NCI-H2081 treated with DMSO at 0.1 percent for 48 hours (cell line): ENCODE measurements at regions not wholly inside any gene's neighbourhood (a gene's known extent, or its start where the extent isn't known, plus 50 kb on each side); places are given as distances from the start of the nearest gene placed in this dataset.
"Not testable (repeated sequence)": the region's sequence is repeated elsewhere in the genome, so short reads cannot be mapped to it uniquely, and the experiment has no call there.

ENCODE experiments used
- DNase-seq: peaks from one replicate; lab custom pipeline; 2025; lab: John Stamatoyannopoulos, UW

- no peak for DNase-seq
Observed at GRCh38 chr7:15143936-15144335, 241.4 kb upstream of the DGKB start.

DNA sequence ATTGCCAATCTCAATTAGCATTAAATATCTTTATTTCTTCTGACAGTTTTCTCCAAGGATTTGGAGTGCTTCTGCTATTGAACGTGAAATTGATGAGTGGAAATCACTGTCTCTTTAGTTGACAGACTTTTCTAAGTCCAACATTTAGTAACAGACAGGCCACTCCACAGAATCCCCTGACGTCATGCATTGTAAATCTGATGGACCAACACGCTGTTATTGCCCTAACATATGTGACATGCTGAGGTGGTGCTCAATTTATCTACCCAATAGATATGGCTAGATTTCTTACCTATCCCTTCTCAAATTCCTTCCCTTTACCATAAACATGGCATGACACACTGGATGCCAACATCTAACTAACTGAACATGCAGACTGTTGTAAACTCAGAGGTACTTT, 240.6 kb upstream of the DGKB start:
- no peak for DNase-seq

- DNase-seq, result no peak
Observed at GRCh38 chr7:15140431-15140830, 237.9 kb upstream of the DGKB start.

DNA sequence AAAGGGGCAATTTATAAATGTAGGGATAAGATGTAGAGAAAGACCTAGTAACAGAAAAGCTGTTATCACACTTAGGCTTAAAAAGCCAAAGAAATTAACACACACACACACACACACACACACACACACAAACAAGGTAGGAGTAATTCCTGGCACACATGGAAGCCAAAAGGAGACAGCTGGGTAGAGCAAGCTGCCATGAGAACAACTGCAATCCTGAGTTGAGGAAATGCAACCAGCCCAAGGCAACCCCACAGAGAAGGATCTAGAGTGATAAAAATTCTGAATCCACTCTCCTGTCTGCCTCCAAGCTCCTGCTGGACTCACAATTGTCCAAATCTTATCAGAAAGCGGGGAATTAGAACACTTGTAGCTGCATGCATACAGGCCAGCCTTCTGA, 229.1 kb upstream of the DGKB start:
- DNase-seq, result no peak

GRCh38 chr7:15130666-15131541, 228.4 kb upstream of the DGKB start:
- DNase-seq, result no peak

DNA sequence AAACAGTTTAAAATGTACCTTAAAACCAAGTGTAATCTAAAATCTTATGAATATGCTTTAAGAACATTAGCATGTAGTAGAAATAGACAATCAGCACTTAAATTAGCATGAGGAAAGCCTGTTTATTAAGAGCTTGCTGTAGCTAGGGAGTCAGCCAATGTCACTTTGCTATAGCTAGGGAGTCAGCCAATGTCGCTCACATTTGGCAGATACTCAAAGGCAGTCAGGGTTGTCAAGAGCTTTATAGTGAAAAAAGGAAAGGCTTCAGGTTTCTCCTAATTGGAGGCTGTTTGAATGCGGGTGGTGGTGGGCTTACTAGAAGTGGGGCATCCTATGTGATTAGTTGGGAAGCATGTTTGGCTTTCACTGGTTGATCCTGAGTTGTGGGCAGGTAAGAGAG, 226.2 kb upstream of the DGKB start:
- peak; percentile 84 for DNase-seq

DNA sequence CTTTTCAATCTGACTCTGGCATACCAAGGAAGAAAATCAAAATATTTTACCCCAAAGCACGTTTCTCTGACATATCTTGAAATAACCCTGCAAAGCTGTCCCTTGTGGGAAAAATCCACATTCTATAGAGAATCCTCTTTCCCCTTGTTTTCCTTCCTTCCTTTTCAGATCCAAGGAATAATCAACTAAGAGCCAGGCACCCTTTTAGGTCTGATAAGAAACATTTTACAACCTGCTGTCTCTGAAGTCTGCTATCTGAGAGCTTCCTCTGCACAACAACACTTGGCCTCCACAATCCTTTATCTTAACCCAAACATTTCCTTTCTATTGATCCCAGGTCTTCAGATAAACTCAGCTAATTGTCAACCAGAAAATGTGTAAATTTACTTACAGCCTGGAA, 224.1 kb upstream of the DGKB start:
- DNase-seq, result not testable (repeated sequence)

DNA sequence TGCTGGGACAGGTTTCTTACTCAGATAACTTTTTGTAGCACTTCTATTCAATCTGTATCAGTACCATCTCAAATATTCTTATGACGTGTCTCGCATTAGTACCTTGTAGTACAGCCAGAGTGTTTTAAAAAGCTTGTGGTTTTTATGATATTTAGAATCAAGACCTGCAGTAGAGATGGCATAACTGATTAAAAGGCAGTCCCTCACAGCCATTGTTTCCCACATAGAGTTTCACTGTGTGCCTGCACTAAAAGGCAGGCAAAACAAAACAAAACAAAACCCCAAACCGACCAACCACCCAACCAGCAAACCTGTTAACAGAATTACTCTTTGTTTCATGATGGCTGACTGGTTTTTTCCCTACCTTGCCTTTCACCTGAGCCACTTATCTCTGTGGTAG, 221.3 kb upstream of the DGKB start:
- DNase-seq, result no peak

DNA sequence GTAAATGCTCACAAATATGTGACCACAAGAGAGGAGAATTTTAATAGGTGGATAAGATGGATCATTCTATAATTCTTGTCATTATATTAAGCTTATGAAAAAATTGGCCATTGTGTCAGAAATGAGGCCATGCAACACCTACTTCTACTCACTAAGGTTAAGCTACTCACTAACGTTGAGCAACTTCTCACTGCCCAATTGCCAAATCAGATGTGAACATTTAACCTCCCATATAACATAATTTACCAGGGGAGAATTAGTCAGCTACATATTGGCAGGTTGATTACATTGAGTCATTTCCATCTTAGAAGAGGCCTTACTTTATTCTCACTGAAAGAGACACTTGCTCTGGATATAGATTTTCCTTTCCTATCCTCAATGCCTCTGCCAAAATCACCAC, 211.2 kb upstream of the DGKB start:
- no peak for DNase-seq

- DNase-seq, result no peak
Observed at GRCh38 chr7:15105711-15106110, 203.2 kb upstream of the DGKB start.

DNA sequence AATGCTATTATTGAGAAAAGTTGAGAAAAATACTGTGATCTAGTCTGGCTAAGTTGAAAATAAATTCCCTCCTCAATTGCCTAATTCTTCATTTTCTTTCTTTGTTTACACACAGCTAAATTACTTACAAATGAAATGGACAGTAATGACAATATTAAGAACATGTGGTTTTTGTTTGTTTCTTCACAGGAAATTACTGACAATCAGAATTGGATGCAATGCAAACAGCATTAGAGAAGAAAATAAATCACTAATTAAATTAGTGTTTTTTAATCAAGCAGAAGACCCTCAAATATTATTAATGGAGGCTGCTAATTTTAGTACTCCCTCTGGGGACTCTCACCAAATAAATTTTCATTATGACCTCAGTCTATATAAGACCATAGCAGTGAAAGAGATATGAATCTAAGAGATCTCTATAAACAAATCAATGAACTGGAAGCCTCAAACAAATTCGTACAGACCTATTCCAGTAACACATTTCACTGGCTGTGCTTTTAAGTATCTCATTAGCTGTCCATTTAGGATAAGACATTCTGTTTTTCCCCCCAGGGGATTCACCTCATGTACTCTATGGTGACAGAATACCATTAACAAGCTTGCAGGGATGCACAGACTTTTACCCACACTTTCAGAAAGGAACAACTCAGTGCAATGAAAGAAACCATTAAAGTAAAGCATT, 202.0 kb upstream of the DGKB start:
- peak; percentile 53 for DNase-seq

DNA sequence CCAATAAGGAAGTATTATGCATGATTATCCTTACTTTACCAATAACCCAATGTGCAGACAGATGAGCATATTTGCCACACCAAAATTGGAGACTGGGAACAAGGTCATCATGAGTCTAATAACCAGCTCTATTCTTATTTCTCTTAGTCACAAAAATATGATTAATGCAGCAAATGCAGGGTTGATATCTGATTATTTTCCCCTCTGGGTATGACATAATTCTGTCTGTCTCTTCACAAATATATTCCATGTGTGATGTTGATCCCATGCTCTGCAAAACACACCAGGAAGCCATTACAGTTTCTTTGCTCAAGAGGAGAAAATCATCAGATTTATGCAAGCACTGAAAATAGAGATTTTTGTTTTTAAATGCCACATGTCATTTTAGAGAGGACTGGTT, 196.5 kb upstream of the DGKB start:
- no peak for DNase-seq

GRCh38 chr7:15096853-15097252, 194.3 kb upstream of the DGKB start:
- no peak for DNase-seq

GRCh38 chr7:15094989-15095388, 192.4 kb upstream of the DGKB start:
- no peak for DNase-seq

DNA sequence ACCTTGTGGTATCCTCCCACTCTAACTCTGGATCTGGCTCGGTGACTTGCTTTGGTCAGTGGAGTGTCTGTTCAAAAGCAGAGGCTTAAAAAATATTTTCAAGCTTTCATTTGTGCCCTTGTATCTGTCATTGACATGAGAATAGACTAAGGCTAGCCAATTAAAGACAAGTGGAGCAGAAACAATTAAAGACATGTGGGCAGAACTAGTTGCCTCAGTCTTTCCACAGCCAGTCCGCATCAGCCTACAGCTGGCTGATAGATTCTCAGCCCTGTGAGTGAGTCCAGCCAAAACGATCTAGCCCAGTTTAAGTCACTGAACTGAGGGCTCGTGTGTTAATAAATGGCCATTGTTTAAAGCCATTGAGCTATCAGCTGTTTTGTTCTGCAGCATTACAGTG, 185.2 kb upstream of the DGKB start:
- DNase-seq, result no peak

DNA sequence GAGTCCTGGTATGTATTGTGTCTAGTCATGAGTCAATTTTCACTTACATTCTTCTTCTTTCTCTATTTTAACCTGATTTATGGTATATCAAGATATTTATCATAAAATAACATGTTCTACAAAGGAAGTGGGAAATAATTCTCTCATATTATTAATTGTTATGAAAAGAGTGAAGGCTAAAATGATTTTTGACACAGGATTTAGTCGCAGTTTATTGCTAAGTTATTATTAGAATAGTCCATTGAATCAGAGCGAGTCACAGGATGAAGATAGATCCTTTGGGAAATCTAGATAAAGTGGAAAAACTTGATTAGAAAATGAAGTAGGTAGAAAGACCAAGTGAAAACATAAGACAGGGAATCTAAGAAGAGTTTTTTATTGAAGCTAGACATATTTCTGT, 184.3 kb upstream of the DGKB start:
- DNase-seq, result no peak

DNA sequence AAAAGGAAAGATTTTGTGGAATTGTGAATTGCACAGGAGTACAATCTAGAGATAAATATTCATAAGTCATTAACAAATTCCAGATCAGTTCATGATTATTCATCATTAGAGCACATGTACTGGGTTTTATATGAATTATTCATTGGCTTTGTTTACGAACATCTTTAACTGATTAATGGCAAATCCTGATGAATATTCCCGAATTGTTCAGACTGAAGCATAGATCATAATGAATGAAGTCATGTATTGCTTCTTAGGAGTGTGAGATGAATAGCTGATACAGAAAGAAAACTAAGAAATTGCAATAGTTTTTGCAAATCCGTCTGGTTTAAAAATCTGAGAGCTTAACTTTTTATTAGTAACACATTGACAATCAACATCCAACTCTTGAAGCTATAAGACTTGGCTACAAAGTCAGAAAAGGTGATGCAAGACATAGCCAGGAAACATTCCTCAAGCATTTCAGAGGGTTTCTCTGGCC, 183.6 kb upstream of the DGKB start:
- DNase-seq, result no peak

DNA sequence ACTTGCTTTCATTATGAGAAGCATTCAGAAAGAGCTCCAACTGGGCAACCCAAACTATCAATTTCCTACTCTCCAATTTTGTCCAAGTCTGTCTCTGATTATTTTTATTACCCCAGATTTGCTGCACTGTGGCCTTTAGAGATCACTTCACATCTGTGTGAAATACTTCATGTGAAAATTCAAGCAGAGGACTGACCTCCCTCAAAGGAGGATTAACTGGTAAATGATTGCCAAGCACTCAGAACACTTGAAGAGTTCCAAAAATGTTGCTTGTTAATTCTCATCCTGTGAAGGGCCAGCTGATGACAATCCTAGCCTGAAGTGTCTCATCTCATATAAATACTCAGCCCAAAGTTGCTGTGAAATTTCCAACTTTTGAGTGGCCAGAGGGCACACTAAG, 182.8 kb upstream of the DGKB start:
- DNase-seq, result no peak

DNA sequence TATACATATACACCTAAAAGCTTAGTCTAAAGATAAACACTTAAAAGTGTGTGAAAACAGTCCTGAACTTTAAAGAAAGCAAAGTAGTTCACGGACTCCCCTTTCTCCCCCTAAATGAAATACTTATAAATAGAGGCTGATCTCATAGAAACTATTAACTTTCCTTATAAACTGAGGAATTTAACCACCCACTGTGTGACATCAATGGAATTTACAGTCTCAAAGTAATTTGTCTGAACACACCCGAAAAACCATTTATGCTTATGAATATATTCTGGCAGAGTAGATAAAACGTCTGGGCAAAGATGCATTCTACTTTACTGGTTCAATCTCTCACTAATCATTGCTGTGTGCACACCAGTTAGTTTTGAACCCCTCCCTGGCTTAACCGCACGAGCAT, 181.8 kb upstream of the DGKB start:
- DNase-seq, result no peak

DNA sequence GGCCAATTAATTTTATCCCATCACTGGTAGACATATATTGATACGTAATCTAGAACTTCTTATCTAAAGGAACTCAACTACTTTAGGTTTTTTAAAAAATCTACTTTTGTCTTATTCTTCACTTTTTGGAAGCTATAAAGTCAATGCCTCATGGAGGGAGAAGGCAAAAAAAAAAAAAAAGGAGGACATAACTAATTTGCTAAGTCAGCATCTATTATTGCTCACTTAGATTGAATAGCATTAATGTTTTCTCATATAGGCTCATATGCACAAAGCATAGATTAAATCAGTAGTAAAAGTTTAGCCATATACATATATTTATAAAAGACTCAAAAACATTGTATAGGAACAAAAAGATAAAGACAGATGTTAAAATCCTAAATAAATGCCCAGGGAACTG, 179.3 kb upstream of the DGKB start:
- no peak for DNase-seq

GRCh38 chr7:15073301-15073700, 170.8 kb upstream of the DGKB start:
- DNase-seq, result no peak

GRCh38 chr7:15068324-15068723, 165.8 kb upstream of the DGKB start:
- DNase-seq, result no peak

- DNase-seq, result no peak
Observed at GRCh38 chr7:15057272-15057671, 154.7 kb upstream of the DGKB start.

- DNase-seq, result not testable (repeated sequence)
Observed at GRCh38 chr7:15054304-15054703, 151.8 kb upstream of the DGKB start.
